Inflammatory macrophage treated with lipopolysaccharide for 4 hours (primary cell): ENCODE measurements at regions not wholly inside any gene's neighbourhood (a gene's known extent, or its start where the extent isn't known, plus 50 kb on each side); places are given as distances from the start of the nearest gene placed in this dataset.
"Not testable (repeated sequence)": the region's sequence is repeated elsewhere in the genome, so short reads cannot be mapped to it uniquely, and the experiment has no call there.

Experiments
- DNase-seq: peaks from one replicate; pipeline ENCODE4 v3.0.0-alpha.2; 2020

DNA sequence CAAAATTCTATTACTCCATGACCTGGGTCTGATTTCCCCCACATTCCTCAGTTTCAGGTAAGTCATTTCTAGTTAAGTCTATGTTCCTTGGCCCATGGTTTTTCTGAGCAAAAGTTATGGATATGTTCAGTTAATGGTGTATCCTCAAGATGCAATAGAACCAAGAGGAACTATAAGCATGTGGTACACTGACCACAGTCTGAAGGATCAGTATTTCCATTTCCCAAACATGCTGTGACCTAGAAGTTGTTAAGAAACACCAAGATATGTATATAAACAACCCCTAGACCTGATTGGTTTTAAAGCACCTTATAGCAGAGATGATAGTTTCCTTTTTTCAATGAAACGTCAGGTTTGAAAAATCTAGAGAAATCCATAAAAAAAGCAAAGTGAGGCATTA is 94.2 kb upstream of the ABCB5 start:
- peak; percentile 60 for DNase-seq

DNA sequence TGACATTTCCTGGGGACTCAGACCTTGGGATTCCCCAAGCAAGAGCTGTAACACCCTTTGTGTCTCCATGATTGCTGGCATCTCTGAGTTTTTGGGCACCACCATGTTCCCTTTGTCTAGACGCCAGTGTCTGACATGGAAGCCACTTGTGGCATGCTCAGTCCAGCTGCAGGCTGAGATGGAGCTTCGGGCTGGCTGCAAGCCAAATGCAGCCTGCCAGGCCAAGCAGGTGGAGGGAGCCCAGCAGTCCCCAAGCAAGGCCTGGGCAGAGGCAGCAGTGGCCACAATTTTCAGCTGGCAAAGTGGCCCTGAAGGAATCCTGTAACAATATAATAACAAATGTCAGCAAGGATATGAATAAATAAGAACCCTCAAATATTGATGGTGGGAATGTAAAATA is 86.2 kb upstream of the ABCB5 start:
- no peak for DNase-seq

DNA sequence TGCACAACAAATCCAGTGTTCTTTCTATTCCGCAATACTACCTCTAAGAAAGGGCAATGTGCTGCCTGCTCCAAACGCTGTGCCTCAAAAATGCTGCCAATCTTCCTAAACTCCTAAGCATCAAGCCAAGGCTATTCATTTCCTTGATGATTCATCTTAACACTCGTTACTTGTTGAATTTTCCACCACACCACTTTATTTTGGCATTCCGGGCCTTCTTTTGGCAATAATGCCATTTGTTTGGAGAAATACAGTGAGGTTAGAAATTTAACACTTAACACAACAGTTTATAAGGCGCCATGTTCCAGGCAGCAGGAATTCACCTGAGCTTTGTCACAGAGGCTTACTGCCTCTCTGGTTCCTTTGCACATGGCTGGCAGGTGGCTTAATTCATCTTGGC is 82.6 kb upstream of the ABCB5 start:
- no peak for DNase-seq

DNA sequence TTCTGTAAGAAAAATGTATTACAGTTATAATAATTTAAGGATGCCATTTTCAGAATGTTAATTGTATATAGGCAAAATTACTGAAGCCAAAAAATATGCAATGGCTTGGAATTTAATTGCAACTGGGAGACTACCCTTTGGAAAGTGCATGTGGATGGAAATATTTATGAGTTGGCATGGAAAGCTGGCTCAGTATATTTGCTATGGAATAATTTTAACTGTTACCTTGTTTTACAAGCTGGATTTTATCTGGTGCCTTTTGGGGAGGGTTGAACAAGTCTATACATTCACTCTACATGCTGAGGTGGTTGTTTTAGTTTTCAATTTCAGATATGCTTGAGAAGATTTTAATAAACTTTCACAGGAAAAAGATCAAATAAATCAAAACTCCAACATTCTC is 80.9 kb upstream of the ABCB5 start:
- DNase-seq: no peak

DNA sequence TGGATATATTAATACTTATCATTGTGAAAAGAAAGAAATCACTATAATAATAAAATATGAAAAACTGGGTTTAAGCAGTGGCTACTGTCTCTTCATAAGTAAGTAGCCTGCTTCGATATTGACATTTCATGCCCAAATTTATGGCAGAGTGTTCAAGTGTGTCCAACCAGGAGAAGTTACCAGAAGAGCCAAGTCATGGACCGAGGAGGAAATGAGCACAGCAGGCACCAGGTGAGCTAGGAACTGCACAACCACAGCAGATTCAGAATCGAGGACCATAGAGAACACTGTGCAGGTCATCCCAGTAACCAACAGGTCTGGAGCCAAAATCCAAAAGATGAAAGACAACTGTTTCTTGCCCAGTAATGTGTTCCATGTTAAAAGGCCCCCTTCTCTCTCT is 79.9 kb upstream of the ABCB5 start:
- DNase-seq: no peak

DNA sequence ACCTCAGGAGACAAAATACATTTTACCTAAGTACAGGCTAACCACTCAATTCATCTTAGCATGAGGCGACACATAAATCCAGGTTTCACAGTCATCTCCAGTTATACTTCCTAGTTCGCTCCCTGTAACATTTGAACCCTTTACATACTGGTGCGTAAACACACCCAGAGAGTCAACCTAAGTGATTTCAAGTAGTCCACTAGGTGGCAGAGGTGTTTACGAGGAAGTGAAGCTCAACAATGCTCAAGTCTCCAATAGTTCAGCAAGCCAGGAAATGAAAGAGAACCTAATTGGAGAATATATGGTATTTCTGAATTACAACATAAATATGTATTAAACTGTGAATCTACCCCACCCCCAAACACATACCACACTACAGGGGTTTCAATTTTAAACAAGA is 76.3 kb upstream of the ABCB5 start:
- DNase-seq: peak; percentile 35

DNA sequence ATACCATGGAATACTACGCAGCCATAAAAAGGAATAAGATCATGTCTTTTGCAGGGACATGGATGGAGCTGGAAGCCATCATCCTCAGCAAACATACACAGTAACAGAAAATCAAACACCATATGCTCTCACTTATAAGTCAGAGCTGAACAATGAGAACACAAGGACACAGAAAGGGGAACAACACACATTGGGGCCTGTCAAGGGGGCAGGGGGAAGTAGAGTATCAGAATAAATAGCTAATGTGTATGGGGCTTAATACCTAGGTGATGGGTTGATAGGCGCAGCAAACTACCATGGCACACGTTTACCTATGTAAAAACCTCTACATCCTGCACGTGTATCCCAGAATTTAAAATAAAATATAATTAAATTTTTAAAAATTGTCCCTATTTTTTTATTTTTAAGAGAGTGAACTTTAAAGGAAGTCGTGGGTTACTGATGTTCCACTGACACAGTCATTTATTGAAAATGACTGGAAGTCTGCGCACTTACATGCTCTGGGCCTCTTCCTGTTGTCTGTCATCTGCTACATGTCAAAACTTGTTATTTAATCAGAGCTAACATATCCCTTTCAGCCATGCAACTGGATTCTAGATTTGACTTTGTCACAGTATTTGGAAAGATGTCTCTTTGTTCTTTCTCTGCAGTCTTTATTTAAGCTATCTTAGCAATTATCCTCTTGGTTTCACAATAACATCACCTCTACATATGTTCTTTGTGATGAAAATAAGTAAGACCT is 73.7 kb upstream of the ABCB5 start:
- peak; percentile 18 for DNase-seq

DNA sequence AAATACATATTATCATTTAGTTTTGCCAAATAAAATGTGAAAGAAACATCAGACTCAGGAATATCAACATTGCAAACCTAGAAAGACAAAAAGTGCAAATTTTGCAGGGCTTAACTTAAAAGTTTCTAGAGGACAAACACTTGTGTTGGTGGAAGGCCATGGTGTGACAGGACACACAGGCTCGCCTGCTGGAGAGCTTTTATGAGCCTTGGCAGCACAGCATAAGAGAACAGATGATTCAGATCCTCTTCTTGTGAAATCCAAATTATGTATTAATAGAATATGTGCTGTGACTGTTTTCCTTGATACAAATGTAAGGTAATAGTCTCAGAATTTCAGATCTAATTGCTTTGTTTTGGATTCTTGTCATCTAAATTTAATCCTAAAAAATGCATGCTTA is 72.9 kb upstream of the ABCB5 start:
- peak; percentile 37 for DNase-seq

DNA sequence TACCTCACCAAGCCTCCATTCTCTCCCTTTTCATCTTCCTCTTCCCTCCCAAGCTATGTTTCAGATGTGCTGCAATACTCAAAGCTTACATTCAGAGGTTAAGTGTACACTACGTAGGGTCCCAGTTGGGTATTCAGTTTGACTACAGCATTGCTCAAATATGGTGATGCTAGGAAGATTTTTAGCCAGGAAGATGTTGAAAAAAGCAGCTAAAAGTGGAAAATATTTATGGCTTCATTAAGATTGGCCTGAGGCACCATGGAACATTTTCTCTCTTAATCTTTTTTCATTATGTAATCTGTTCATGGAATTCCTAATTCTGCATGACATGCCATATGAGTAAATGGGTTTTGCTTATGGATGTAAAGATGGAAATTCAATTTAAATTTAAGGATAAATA is 72.0 kb upstream of the ABCB5 start:
- no peak for DNase-seq

DNA sequence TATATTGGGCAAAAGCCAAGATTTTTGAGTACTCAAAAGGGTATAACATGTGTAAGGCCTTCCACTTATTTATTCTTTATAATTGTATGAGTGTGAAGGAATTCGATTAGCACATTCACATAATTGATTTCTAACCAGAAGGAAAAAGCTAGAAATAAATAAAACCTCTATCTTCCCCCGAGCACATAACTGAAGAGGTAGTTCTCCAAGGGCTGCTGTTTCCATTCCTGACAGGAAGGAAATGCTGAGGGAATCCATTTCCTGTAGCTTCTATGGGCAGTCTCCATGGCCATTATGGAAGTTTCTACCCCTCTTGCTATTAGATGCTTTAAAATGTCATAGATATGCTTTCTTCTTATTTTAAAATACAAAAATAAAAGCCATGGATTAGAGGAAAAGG is 70.5 kb upstream of the ABCB5 start:
- no peak for DNase-seq

DNA sequence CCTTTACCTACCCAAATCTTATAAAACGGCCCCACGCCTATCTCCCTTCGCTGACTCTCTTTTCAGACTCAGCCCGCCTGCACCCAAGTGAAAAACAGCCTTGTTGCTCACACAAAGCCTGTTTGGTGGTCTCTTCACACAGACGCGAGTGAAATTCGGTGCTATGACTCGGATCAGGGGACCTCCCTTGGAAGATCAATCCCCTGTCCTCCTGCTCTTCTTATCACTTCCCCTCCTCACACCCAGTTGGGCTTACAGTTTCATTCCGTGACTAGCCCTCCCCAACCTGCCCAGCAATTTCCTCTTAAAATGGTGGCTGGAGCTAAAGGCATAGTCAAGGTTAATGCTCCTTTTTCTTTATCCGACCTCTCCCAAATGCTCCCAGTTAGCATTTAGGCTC is 68.5 kb upstream of the ABCB5 start:
- not testable (repeated sequence) for DNase-seq

DNA sequence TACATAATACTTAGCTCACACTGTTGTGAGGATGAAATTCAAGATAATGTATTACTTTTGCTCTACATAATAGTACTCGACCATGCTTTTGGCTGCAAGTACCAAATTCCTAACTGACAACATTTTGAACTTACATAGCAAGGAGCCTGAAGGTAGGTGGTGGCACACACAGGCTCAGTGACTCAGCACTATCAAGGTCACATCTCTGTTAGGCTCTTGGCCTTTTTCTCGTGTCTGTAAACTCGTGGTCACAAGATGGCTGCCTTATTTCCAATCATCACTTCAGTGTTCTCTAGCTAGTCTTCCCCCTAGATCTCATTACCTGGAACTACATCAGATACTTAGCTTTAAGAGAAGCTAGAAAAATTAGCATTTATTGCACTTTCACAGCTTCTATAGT is 61.4 kb upstream of the ABCB5 start:
- DNase-seq: no peak

DNA sequence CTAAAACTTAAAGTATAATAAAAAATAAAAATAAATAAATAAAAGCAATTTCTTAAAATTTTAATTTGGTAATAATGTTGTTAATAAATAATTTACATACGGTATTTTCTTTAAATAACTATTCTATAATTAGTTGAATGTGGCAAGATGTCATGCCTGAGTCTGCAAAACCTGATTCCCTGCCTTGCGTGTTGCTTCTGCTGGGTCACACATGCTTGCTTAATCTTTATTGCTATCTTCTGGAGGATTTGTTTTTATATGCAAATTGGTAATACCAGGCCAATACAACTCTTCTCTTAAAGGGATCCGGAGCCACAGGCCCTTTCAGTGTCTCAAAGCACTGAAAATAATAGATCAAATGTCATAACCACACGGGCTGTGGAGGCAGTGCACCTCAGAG is 59.4 kb upstream of the ABCB5 start:
- no peak for DNase-seq

DNA sequence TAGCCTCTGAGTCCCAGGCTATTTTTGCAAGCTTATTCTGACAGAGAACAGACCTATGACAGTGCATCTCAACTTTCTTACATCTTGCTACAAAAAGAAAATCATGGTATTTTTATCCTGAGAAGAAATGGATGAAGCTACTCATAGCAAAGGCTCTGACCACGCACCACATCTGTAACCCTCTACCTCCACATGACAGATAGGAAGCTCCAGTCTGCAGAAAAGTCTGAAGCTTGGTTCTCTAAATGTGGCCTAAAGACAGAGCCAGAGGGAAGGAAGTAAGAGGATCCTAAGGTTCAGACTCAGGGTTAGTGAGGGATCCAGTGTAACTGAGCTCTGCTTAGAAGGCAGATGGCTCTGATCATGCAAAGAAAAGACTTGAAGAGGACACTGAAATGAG is 58.4 kb upstream of the ABCB5 start:
- peak; percentile 8 for DNase-seq

DNA sequence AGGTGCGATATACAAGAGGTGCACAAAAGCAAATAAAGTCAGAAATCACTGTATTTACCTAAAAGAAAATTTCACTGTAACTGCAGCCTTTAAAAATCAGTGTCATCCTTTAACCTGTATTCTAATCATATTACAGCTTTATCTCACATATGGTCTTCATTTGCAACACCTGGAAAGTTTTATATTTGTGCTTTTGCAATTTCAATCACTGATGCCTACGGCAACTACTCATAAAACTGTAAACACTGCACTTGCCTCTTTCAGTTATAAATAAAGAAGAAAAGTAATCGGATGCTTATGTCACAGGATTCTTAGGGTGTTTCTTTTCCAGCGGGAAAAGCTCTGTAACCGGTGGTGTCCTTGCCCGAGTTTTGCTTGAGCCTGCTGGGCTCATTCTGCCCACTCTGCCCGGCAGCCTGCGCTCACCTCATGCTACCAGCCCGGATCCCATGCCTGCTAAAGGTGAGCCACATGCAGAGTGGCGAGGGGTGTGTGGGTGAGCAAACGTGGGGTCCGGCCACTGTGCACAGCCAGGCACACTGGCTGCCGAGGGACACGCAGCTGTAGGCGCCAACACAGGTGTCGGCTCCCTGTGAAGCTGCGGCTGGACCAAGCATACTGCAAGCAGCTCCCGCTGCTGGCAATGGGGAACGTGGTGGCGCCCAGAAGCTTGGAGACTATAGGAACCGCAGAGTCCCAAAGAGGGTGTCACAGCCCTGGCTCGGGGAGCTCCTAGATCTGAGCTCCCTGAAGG is 56.3 kb upstream of the ABCB5 start:
- no peak for DNase-seq

DNA sequence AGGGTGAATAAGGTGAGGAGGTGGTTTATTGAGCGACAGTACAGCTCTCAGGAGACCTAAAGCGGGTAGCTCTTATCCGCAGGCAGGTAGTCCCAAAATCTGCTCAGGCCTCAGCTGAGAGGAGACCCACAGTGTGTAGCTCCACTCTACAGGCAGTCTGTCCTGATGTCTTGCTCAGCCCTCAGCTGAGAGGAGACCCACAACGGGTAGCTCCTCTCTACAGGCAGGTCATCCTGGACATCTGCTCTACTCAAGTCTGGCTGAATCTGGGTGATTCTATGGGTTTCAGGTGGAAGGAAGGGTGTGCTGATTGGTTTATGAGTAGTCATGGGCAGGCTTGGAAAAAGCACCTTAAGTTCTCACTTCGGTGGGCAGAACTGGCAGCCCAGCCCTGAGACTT is 55.6 kb upstream of the ABCB5 start:
- DNase-seq: no peak

DNA sequence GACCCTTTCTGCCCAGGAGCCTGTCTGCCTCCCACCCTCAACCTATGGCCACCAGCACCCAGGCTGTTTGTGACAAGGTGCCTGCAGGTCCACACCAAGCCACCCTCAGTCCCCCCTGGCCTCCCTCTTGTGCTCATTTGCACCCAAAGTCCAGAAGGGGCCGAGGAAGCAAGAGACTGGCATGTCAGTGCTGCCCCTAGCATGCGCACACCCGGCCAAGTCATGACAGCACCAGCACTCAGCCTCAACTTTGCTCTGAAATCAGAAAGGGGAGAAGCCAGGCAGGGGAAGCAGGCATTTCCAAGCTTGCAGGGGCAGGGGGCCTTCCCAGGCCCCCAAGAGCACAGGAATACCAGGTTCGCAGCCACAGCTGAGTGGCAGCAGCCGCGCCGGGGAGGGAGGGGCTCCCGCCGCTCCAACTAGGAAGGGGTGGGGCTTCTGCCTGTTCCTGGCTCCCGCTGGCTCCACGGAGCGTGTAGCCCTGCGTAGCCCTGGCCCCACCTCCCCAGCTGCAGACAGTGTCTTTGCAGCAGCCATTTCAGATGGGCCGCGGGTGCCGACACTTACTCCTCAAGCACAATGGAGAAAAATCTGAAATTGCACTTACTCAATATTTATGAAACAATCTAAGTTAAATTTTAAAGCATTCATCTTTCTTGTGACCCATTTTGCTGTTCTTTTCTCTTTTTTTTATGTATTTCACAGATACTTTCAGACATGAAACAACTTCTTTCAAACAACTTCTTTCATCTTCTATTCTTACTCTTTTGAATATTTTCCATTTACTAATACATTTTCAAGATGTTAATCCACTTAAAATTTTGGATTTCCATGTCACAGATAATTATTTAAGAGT is 54.9 kb upstream of the ABCB5 start:
- no peak for DNase-seq

DNA sequence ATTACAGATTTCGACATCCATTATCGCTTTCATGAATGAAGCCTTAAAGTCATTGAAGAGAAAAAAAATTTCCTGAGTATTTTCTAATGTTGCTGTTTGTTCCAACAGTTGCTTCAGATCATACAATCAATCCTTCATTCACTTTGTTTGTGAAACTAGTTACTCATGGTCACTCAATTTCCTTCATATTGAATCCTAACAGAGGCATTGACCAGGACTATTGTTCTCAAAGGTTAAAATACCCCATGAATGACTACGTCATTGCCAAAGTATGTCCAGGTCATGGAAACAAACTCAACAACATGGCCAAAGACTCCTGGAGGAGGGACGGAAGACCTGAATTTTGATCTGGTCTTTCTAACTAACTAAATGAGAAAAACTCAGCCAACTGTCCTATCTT is 54.0 kb upstream of the ABCB5 start:
- peak; percentile 40 for DNase-seq

DNA sequence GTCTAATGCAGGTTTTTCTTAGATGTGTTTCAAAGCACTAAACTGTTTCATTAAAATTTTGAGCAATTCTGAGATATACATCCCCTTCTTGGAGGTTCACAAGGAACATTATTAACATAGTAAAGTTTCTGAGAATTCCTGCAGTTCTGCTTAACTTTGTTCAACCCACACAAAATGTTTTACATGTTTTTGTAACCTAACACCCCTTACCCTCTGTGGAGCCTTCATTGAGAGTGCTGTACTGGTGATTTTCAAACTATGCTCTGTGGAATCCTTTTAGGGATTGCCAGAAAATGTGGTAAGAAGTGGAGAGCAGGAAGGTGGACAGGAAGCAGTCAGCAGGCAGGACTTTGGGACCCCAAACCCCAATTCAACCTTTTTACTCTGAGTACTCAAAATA is 53.6 kb upstream of the ABCB5 start:
- no peak for DNase-seq

DNA sequence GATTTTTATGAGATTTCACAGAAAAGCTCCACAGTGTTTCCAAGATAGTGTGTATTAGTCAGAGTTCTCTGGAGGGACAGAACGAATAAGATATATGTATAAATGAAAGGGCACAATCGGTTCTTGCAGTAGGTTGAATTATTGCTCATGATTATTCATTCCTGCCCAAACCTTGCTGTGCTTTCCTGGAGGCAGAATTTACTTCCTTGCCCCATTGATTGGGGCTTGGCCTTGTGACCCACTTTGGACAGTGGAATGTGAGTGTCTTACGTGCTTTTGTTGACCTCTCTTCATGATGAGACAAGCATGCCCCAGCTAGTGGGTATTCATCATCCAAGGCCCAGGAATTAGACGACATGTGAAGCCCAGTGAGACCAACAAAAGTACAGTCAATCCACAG is 53.0 kb upstream of the ABCB5 start:
- no peak for DNase-seq
